ENCODE measurements at regions not wholly inside any gene's neighbourhood (a gene's known extent, or its start where the extent isn't known, plus 50 kb on each side); places are given as distances from the start of the nearest gene placed in this dataset.

GRCh38 chr16:76190057-76190456, 87.1 kb upstream of the CNTNAP4 start:
- no peak overlapping the region for H3K4me3 ChIP-seq (ENCODE audit: low read depth, low read length)
- no peak for TF ChIP-seq MAX (IDR thresholded peaks at IDR 0.05; ENCODE audit: low read depth, low read length)
- no peak for TF ChIP-seq CTCF (IDR thresholded peaks at IDR 0.05; ENCODE audit: low read depth, low read length)
- TF ChIP-seq POLR2A (IDR thresholded peaks at IDR 0.05; ENCODE audit: extremely low read depth, insufficient read length): no peak
- TF ChIP-seq MYC (IDR thresholded peaks at IDR 0.05; ENCODE audit: low read depth, low read length): no peak
- no peak for DNase-seq (ENCODE audit: low read depth)

GRCh38 chr16:76190480-76190879, 86.7 kb upstream of the CNTNAP4 start:
- TF ChIP-seq MYC (IDR thresholded peaks at IDR 0.05; ENCODE audit: low read depth, low read length): no peak
- no peak for DNase-seq (ENCODE audit: low read depth)
- H3K4me3 ChIP-seq (ENCODE audit: low read depth, low read length): no peak overlapping the region

- TF ChIP-seq CTCF (IDR thresholded peaks at IDR 0.05; ENCODE audit: low read depth, low read length): no peak
- no peak for TF ChIP-seq POLR2A (IDR thresholded peaks at IDR 0.05; ENCODE audit: extremely low read depth, insufficient read length)
- TF ChIP-seq MYC (IDR thresholded peaks at IDR 0.05; ENCODE audit: low read depth, low read length): no peak
- TF ChIP-seq MAX (IDR thresholded peaks at IDR 0.05; ENCODE audit: low read depth, low read length): no peak
- no peak for DNase-seq (ENCODE audit: low read depth)
Measured at GRCh38 chr16:76193906-76194615, 83.1 kb upstream of the CNTNAP4 start.

GRCh38 chr16:76194616-76195015, 82.6 kb upstream of the CNTNAP4 start:
- DNase-seq (ENCODE audit: low read depth): no peak
- TF ChIP-seq POLR2A (IDR thresholded peaks at IDR 0.05; ENCODE audit: extremely low read depth, insufficient read length) (no peak), CTCF (IDR thresholded peaks at IDR 0.05; ENCODE audit: low read depth, low read length) (no peak), MYC (IDR thresholded peaks at IDR 0.05; ENCODE audit: low read depth, low read length) (no peak), MAX (IDR thresholded peaks at IDR 0.05; ENCODE audit: low read depth, low read length) (no peak)
- H3K4me3 ChIP-seq (ENCODE audit: low read depth, low read length): no peak overlapping the region

More at GRCh38 chr16:76193906-76194615, 83.1 kb upstream of the CNTNAP4 start:
- no peak overlapping the region for H3K4me3 ChIP-seq (ENCODE audit: low read depth, low read length)

- H3K4me3 ChIP-seq (ENCODE audit: low read depth, low read length): no peak overlapping the region
- TF ChIP-seq POLR2A (IDR thresholded peaks at IDR 0.05; ENCODE audit: extremely low read depth, insufficient read length) (no peak), MYC (IDR thresholded peaks at IDR 0.05; ENCODE audit: low read depth, low read length) (no peak), MAX (IDR thresholded peaks at IDR 0.05; ENCODE audit: low read depth, low read length) (no peak), CTCF (IDR thresholded peaks at IDR 0.05; ENCODE audit: low read depth, low read length) (no peak)
- no peak for DNase-seq (ENCODE audit: low read depth)
Measured at GRCh38 chr16:76195056-76195455, 82.1 kb upstream of the CNTNAP4 start.

GRCh38 chr16:76195648-76196047, 81.6 kb upstream of the CNTNAP4 start:
- TF ChIP-seq POLR2A (IDR thresholded peaks at IDR 0.05; ENCODE audit: extremely low read depth, insufficient read length): no peak
- no peak for TF ChIP-seq MAX (IDR thresholded peaks at IDR 0.05; ENCODE audit: low read depth, low read length)
- TF ChIP-seq CTCF (IDR thresholded peaks at IDR 0.05; ENCODE audit: low read depth, low read length): no peak
- TF ChIP-seq MYC (IDR thresholded peaks at IDR 0.05; ENCODE audit: low read depth, low read length): no peak
- H3K4me3 ChIP-seq (ENCODE audit: low read depth, low read length): no peak overlapping the region
- DNase-seq (ENCODE audit: low read depth): no peak

All from NB4 (cell line).